ENCODE measurements at regions not wholly inside any gene's neighbourhood (a gene's known extent, or its start where the extent isn't known, plus 50 kb on each side); places are given as distances from the start of the nearest gene placed in this dataset.

GRCh38 chr3:24589513-24589851 is 94.8 kb upstream of the THRB start:
- TF ChIP-seq CTCF (IDR thresholded peaks at IDR 0.05) (no peak), ZFX (IDR thresholded peaks at IDR 0.05; ENCODE audit: borderline replicate concordance) (no peak)
